ENCODE measurements at regions not wholly inside any gene's neighbourhood (a gene's known extent, or its start where the extent isn't known, plus 50 kb on each side); places are given as distances from the start of the nearest gene placed in this dataset.
"Not testable (repeated sequence)": the region's sequence is repeated elsewhere in the genome, so short reads cannot be mapped to it uniquely, and the experiment has no call there.

DNA sequence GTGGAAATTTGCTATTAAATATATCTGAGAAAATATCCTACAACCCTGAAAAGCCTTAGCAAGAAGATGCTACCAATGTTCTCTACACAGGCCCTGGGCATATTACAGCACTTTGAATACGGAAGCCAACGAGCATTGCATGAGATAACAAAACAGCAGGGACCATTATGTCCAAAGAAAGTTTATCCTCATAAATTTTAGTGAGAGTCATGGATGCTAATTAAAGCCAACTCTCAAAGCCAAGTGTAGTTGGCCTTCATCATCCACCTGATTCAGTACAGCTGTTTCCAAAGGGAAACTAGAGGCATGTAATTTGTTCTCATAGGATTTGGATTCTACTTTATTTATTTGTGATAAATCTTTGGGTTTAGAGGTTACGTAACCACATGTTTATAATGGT, 564.8 kb downstream of the RFPL4B start:
- H3K27ac Mint-ChIP-seq, result no peak overlapping the region
- no peak for DNase-seq
- no peaks in the 10 kb centered on the region for H3K4me1 Mint-ChIP-seq (ENCODE audit: low read depth)
- CTCF ChIA-PET, result no interaction called here
- intact Hi-C loops (cut with micrococcal nuclease), result no loop called here
- no peaks in the 10 kb centered on the region for H3K9me3 Mint-ChIP-seq
- no peak overlapping the region for H3K4me3 Mint-ChIP-seq
- H3K27me3 Mint-ChIP-seq (ENCODE audit: low read depth), result no peaks in the 10 kb centered on the region
- no peaks in the 10 kb centered on the region for H3K36me3 Mint-ChIP-seq (ENCODE audit: low read depth)

DNA sequence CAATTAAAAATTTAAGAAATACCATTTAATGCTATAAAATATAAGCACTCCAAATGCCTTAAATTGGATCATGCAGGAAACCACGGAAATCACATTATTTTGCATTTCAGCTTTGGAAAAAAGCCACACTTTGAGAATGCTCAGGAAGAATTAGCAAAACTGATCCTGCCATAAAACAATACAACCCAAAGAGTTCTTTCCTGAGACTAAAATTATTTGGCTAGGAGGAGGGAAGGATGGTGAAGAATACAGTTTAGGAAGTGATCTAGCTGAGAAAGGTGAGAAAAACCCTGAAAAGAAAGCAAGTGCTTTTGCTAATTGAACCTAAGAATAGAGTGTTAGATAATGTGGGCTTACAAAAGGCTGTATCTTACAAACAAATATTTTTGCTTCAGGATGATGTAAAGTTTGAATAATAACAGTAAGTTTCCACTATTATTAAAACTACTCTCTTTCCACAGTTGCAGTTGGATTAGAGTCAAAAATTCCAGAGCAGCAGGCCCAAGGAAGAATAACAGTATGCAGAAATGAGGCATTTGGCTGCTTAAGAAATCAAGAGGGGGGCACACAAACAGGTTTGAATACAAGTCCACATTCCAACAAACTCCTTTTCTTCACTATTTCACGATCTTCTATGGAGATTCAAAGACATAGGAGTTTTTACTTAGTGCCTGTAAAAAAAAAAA, 565.4 kb downstream of the RFPL4B start:
- Mint-ChIP-seq H3K27ac (no peak overlapping the region), H3K27me3 (ENCODE audit: low read depth) (no peaks in the 10 kb centered on the region), H3K4me1 (ENCODE audit: low read depth) (no peaks in the 10 kb centered on the region), H3K36me3 (ENCODE audit: low read depth) (no peaks in the 10 kb centered on the region), H3K9me3 (no peaks in the 10 kb centered on the region), H3K4me3 (no peak overlapping the region)
- CTCF ChIA-PET, result interaction anchor here (0.7 kb wide), 1 partner anchor 1251 kb away, joined by 3 read pairs; no protein-coding TSS in a partner anchor
- no peak for DNase-seq
- intact Hi-C loops (cut with micrococcal nuclease), result no loop called here

DNA sequence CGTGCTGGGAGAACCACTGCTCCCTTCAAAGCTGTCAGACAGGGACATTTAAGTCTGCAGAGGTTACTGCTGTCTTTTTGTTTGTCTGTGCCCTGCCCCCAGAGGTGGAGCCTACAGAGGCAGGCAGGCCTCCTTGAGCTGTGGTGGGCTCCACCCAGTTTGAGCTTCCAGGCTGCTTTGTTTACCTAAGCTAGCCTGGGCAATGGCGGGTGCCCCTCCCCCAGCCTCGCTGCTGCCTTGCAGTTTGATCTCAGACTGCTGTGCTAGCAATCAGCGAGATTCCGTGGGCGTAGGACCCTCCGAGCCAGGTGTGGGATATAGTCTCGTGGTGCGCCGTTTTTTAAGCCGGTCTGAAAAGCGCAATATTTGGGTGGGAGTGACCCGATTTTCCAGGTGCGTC, 572.6 kb downstream of the RFPL4B start:
- H3K4me3 Mint-ChIP-seq; H3K27ac Mint-ChIP-seq; intact Hi-C loops (cut with micrococcal nuclease); H3K27me3 Mint-ChIP-seq (ENCODE audit: low read depth); H3K36me3 Mint-ChIP-seq (ENCODE audit: low read depth); H3K9me3 Mint-ChIP-seq; H3K4me1 Mint-ChIP-seq (ENCODE audit: low read depth); CTCF ChIA-PET; DNase-seq: not testable (repeated sequence)

DNA sequence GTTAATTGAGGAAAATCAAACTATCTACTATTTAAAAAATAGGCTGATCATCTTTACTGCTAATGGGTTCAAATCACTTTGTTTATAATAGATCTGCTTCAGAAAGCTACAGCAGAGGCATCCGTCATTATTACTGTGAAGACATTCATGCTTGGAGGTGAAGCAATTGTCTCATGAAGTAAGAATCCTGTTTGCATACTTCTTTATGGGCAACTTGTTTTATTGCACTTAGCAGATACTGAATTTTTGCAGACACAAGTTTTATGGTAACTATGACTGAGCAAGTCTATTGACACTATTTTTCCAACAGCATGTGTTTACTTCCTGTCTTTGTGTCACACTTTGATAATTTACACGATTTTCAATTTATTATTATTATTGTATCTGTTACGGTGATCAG, 573.9 kb downstream of the RFPL4B start:
- intact Hi-C loops (cut with micrococcal nuclease), result no loop called here
- Mint-ChIP-seq H3K9me3 (no peaks in the 10 kb centered on the region), H3K27me3 (ENCODE audit: low read depth) (no peaks in the 10 kb centered on the region), H3K4me1 (ENCODE audit: low read depth) (no peaks in the 10 kb centered on the region), H3K36me3 (ENCODE audit: low read depth) (no peaks in the 10 kb centered on the region), H3K4me3 (no peak overlapping the region), H3K27ac (no peak overlapping the region)
- DNase-seq, result no peak
- CTCF ChIA-PET, result no interaction called here

DNA sequence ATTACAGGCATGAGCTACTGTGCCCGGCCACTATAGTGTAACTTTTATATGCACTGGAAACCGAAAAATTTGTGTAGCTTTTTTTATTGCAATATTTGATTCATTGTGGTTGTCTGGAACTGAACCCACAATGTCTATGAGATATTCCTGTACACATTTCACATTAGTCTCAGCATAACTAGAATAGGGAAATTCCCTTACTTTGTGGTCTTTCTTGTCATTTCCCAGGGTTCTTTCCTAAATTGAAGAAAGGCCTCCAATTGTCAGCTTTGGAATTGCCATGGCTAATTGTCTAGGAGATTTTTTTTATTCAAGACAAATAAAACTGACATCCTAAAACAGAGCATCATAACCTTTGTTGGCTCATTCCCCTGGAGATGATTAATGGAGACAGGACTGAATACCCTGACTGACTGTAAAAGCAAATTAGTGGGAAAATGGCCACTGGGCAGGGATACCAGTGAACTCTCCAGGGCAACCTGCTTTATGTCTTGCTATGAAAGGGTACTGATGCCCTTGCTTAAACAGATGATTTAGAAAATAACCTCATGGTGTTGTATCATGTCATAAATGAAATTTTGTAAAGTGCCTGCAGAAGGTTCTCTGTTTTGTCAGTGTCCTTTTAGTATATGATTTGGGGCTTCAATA, 576.9 kb downstream of the RFPL4B start:
- intact Hi-C loops (cut with micrococcal nuclease), result no loop called here
- Mint-ChIP-seq H3K4me1 (ENCODE audit: low read depth) (no peaks in the 10 kb centered on the region), H3K9me3 (no peaks in the 10 kb centered on the region), H3K27ac (no peak overlapping the region), H3K4me3 (no peak overlapping the region), H3K36me3 (ENCODE audit: low read depth) (no peaks in the 10 kb centered on the region), H3K27me3 (ENCODE audit: low read depth) (no peaks in the 10 kb centered on the region)
- no peak for DNase-seq
- CTCF ChIA-PET, result no interaction called here

DNA sequence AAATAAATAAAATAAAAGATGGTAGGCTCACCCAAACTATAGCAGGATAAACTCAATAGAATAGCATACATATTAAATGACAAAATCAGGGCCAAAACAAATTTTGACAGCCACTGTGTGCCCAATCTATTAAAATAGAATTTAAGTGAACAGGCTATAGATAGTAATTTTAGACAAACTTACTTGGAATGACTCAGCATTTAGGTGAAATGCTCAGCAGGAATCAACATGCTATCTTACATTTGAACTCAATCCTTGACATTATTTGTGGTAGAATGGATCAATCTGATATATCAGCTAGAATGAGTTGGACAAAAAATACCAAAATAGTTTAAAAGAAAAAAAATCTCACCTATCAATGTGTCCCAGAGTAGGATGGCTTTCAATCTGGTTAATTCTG, 578.6 kb downstream of the RFPL4B start:
- Mint-ChIP-seq H3K4me1 (ENCODE audit: low read depth) (no peaks in the 10 kb centered on the region), H3K27me3 (ENCODE audit: low read depth) (no peaks in the 10 kb centered on the region), H3K4me3 (no peak overlapping the region)

DNA sequence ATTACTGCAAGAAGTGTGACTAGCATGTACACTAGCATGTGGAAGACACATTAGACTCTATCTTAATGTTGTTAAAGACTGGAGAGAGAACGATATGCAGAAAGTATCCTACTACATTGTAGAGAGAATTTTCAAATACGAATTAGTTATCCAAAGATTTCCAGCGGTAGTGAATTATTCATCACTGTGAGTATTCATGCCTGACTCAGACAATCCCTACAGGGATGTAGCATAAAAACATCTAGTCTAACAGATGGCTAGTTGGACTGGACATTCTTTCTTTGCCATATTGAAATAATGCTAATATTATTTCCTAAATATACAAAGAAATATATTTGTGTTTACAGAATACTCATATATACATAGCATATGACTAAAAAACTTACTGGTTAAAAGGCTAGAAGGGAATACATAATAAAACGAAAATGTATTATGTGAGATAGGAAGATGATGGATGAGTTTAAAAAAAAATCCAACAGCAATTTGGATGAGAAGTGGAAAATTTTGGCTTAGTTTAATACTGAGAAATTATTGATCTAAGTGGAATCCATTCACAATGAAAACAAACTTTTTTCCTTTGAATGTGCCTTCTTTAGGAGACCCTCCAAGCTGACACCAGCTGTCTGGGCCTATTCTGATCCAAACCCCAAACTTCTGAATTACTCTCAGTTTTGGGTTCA, 580.7 kb downstream of the RFPL4B start:
- intact Hi-C loops (cut with micrococcal nuclease), result no loop called here
- Mint-ChIP-seq H3K27ac (no peak overlapping the region), H3K4me3 (no peak overlapping the region), H3K9me3 (no peaks in the 10 kb centered on the region), H3K27me3 (ENCODE audit: low read depth) (no peaks in the 10 kb centered on the region), H3K36me3 (ENCODE audit: low read depth) (no peaks in the 10 kb centered on the region), H3K4me1 (ENCODE audit: low read depth) (no peaks in the 10 kb centered on the region)
- CTCF ChIA-PET, result no interaction called here
- DNase-seq, result no peak

More for the DNA sequence above, 578.6 kb downstream of the RFPL4B start:
- Mint-ChIP-seq H3K36me3 (ENCODE audit: low read depth) (no peaks in the 10 kb centered on the region), H3K9me3 (no peaks in the 10 kb centered on the region), H3K27ac (no peak overlapping the region)
- intact Hi-C loops (cut with micrococcal nuclease), result no loop called here
- CTCF ChIA-PET, result no interaction called here
- no peak for DNase-seq

DNA sequence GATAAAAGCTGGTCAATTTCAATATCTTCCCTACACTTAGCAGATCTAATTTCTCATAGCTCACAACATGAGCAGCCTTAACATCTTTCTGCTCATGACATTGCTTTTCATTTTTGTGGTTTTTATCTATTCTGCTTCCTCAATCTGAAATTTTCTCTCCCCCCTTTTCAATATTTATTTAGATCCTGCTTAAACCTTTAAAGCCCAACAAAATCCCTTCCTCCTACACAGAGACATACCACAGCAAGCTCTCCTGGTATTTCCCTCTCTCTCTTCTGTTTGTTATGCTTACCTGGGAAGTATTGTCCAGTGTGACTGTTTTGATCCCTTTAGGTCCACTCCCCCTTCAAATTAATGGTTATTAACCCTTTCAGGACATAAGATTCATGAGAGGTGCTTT, 582.5 kb downstream of the RFPL4B start:
- Mint-ChIP-seq H3K27me3 (ENCODE audit: low read depth) (no peaks in the 10 kb centered on the region), H3K4me1 (ENCODE audit: low read depth) (no peaks in the 10 kb centered on the region), H3K4me3 (no peak overlapping the region), H3K27ac (no peak overlapping the region), H3K9me3 (no peaks in the 10 kb centered on the region), H3K36me3 (ENCODE audit: low read depth) (no peaks in the 10 kb centered on the region)
- intact Hi-C loops (cut with micrococcal nuclease), result no loop called here
- CTCF ChIA-PET, result no interaction called here
- no peak for DNase-seq

DNA sequence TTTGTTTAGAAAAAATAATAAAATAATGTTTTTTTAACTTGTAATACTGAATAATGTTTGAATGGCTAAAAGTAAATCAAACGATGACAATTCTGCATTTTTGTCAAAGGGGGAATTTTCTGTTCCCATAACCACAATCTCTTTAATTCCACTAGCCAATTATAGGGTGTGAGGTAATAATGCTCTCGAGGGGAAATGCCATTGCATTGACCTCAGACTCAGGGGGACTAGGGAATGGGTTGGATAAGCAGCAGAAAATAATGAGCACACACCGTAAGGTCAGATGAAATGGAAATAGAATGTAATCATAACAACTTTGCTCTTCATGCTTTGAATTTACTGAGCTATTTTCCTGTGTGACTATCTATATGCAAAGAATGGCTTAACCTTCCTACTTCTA, 584.7 kb downstream of the RFPL4B start:
- no peaks in the 10 kb centered on the region for H3K9me3 Mint-ChIP-seq
- no peak overlapping the region for H3K4me3 Mint-ChIP-seq
- no peaks in the 10 kb centered on the region for H3K36me3 Mint-ChIP-seq (ENCODE audit: low read depth)
- CTCF ChIA-PET, result no interaction called here
- H3K27me3 Mint-ChIP-seq (ENCODE audit: low read depth), result no peaks in the 10 kb centered on the region
- no peak for DNase-seq
- no peaks in the 10 kb centered on the region for H3K4me1 Mint-ChIP-seq (ENCODE audit: low read depth)
- no peak overlapping the region for H3K27ac Mint-ChIP-seq
- intact Hi-C loops (cut with micrococcal nuclease), result no loop called here

DNA sequence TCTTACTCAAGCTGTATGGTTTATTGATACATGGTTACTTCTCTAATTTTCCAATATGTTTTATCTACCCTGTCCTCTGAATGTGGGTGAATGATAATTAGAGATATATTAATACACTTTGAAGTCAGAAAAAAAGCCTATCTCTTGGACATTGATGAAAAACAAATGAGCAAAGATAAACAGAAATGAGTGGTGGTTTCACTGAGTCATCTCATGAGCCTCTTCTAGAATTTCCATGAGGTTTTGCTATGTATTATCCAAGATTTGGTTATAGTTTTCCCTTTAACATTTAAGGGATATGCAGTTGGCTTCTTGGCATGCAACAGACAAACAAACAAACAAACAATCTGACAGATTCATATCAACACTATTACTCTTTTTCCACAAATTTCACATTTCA, 586.8 kb downstream of the RFPL4B start:
- CTCF ChIA-PET, result no interaction called here
- H3K27ac Mint-ChIP-seq, result no peak overlapping the region
- no peaks in the 10 kb centered on the region for H3K9me3 Mint-ChIP-seq
- intact Hi-C loops (cut with micrococcal nuclease), result no loop called here
- no peak overlapping the region for H3K4me3 Mint-ChIP-seq
- H3K27me3 Mint-ChIP-seq (ENCODE audit: low read depth), result no peaks in the 10 kb centered on the region
- H3K4me1 Mint-ChIP-seq (ENCODE audit: low read depth), result no peaks in the 10 kb centered on the region
- H3K36me3 Mint-ChIP-seq (ENCODE audit: low read depth), result no peaks in the 10 kb centered on the region
- no peak for DNase-seq

DNA sequence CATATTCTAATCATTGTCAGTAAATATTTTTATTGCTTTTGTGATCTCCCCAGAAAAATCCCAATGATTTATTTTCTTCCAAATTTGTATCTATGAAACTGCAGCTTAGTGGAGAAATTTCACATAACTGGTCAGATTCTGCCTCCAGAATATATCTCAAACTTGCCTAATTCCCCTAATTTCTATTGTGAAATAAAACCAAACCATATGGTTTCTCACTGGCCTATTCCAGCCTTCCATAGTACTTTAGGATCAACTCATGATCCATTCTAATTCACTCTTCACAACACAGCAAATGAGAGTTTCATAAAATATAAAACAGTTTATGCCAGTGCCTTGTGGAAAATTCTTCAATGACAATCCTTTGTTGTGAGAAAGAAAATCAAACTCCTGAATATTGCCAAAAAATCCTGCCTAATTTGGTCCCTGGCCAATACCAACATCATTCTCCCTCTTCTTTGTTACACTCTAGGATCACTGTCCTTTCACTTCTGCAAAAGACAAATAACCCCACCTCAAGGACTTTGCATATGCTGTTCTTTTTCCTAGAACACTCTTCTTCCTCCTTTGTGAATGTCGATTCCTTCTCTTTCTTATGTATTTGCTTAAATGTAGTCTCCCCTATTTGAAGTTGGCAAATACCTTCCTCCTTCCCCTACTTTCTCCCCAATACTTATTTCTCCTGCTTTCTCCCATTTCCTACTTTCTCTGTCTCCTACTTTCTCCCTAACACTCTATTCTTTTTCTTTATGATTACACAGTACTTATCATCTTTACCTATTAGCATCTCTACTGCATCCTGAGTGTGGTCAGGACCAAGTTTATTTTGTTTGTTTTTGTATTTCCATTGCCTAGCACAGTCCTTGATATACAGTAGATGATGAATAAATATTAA, 587.5 kb downstream of the RFPL4B start:
- CTCF ChIA-PET, result no interaction called here
- Mint-ChIP-seq H3K4me3 (no peak overlapping the region), H3K36me3 (ENCODE audit: low read depth) (no peaks in the 10 kb centered on the region), H3K4me1 (ENCODE audit: low read depth) (no peaks in the 10 kb centered on the region), H3K27ac (no peak overlapping the region), H3K27me3 (ENCODE audit: low read depth) (no peaks in the 10 kb centered on the region), H3K9me3 (no peaks in the 10 kb centered on the region)
- DNase-seq, result no peak
- intact Hi-C loops (cut with micrococcal nuclease), result no loop called here

DNA sequence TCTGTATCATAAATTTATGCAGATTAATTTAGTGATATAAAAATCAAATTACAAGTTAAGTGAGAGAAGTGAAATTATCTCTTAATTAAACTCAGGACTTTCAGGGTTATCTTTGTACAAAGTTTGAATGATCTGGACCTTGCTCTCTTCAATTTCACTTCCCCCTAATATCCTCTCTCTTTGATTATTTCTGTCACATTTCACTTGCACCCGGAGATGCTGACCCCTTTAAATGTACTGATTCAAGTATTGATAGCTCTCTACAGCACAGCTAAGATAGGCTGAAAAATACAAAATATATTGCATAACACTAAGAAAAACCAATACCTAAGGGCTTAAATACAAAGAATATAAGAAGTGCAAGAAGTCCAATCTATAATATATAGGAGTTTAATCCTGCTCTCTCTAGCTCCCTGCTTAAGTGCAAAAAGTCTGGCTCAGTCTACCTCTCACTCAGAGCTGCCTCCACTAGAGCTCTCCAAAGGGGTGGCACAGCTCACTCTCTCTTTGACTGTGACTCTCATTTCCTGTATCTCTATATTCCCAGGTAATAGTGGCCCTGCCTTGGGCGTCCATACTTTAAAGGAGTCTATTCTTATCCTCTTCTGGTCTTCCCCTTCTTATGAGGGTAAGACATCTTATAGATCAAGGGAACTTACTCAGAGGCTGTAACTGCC, 588.4 kb downstream of the RFPL4B start:
- H3K27me3 Mint-ChIP-seq (ENCODE audit: low read depth), result no peaks in the 10 kb centered on the region
- H3K36me3 Mint-ChIP-seq (ENCODE audit: low read depth), result no peaks in the 10 kb centered on the region
- no peak overlapping the region for H3K27ac Mint-ChIP-seq
- no peaks in the 10 kb centered on the region for H3K9me3 Mint-ChIP-seq
- intact Hi-C loops (cut with micrococcal nuclease), result no loop called here
- no peaks in the 10 kb centered on the region for H3K4me1 Mint-ChIP-seq (ENCODE audit: low read depth)
- no peak overlapping the region for H3K4me3 Mint-ChIP-seq
- CTCF ChIA-PET, result no interaction called here
- DNase-seq, result no peak

All from activated naive CD4-positive, alpha-beta T cell treated with anti-CD3 and anti-CD28 coated beads for 36 hours (primary cell).